H9 (cell line): ENCODE measurements at regions not wholly inside any gene's neighbourhood (a gene's known extent, or its start where the extent isn't known, plus 50 kb on each side); places are given as distances from the start of the nearest gene placed in this dataset.

Source experiments
- DNase-seq: peaks from one replicate; pipeline ENCODE4 v3.0.0-alpha.2; 2017
- H2AFZ ChIP-seq: one replicate; pipeline ENCODE4 v1.6.1; 2013; ENCODE audit warnings: mild to moderate bottlenecking, low read length, control low read depth, moderate library complexity
- H2AK5ac ChIP-seq: 2 replicates; pipeline ENCODE4 v1.6.1; 2013; ENCODE audit warnings: low read length, control low read depth, mixed read lengths; ENCODE audit not compliant: insufficient read length
- H2BK120ac ChIP-seq: one replicate; pipeline ENCODE4 v1.6.1; 2013; ENCODE audit warnings: low read depth, mild to moderate bottlenecking, low read length, control low read depth, inconsistent platforms; ENCODE audit not compliant: poor library complexity, severe bottlenecking
- H2BK12ac ChIP-seq: 2 replicates; pipeline ENCODE4 v1.6.1; 2013; ENCODE audit warnings: low read length, control low read depth, mixed read lengths, low read depth; ENCODE audit not compliant: insufficient read length
- H2BK15ac ChIP-seq: 2 replicates; pipeline ENCODE4 v1.6.1; 2013; ENCODE audit warnings: low read depth, low read length, control low read depth
- H2BK20ac ChIP-seq: one replicate; pipeline ENCODE4 v1.6.1; 2013; ENCODE audit warnings: low read depth, mild to moderate bottlenecking, low read length, control low read depth, inconsistent platforms; ENCODE audit not compliant: poor library complexity, severe bottlenecking
- H2BK5ac ChIP-seq: 2 replicates; pipeline ENCODE4 v1.6.1; 2013; ENCODE audit warnings: low read length, control low read depth, mixed read lengths; ENCODE audit not compliant: insufficient read length
- H3K14ac ChIP-seq: 2 replicates; pipeline ENCODE4 v1.6.1; 2013; ENCODE audit warnings: low read length, control low read depth; ENCODE audit not compliant: insufficient read depth
- H3K18ac ChIP-seq: 2 replicates; pipeline ENCODE4 v1.6.1; 2013; ENCODE audit warnings: low read depth, mild to moderate bottlenecking, mixed read lengths, low read length, control low read depth; ENCODE audit not compliant: insufficient read length
- H3K23ac ChIP-seq: 2 replicates; pipeline ENCODE4 v1.6.1; 2013; ENCODE audit warnings: low read length, control low read depth, mixed read lengths, low read depth; ENCODE audit not compliant: insufficient read length
- H3K23me2 ChIP-seq: 2 replicates; pipeline ENCODE4 v1.6.1; 2013; ENCODE audit warnings: low read depth, mild to moderate bottlenecking, mixed read lengths, low read length, control low read depth; ENCODE audit not compliant: insufficient read length, poor library complexity, severe bottlenecking
- H3K27ac ChIP-seq: 2 replicates; pipeline ENCODE4 v1.5.1; 2013; ENCODE audit warnings: low read length, control low read depth, mixed read lengths, low read depth; ENCODE audit not compliant: insufficient read length
- H3K27me3 ChIP-seq: 2 replicates; pipeline ENCODE4 v1.6.1; 2013; ENCODE audit warnings: low read length, control low read depth, inconsistent platforms; ENCODE audit not compliant: insufficient read depth
- H3K4ac ChIP-seq: 2 replicates; pipeline ENCODE4 v1.6.1; 2013; ENCODE audit warnings: low read depth, mild to moderate bottlenecking, control low read depth, inconsistent platforms, low read length, moderate library complexity
- H3K4me1 ChIP-seq: 2 replicates; pipeline ENCODE4 v1.6.1; 2013; ENCODE audit warnings: low read length, control low read depth, inconsistent platforms; ENCODE audit not compliant: insufficient read depth
- H3K4me2 ChIP-seq: 2 replicates; pipeline ENCODE4 v1.6.1; 2013; ENCODE audit warnings: low read length, control low read depth, mixed read lengths; ENCODE audit not compliant: insufficient read length, insufficient read depth
- H3K56ac ChIP-seq: 2 replicates; pipeline ENCODE4 v1.6.1; 2013; ENCODE audit warnings: low read depth, mild to moderate bottlenecking, mixed read lengths, low read length, control low read depth; ENCODE audit not compliant: insufficient read length
- H3K79me1 ChIP-seq: 2 replicates; pipeline ENCODE4 v1.6.1; 2013; ENCODE audit warnings: low read depth, mild to moderate bottlenecking, moderate library complexity, low read length, control low read depth, inconsistent platforms; ENCODE audit not compliant: insufficient read depth, poor library complexity, severe bottlenecking
- H3K79me2 ChIP-seq: 2 replicates; pipeline ENCODE4 v1.6.1; 2013; ENCODE audit warnings: low read length, control low read depth, inconsistent platforms; ENCODE audit not compliant: insufficient read depth
- H3K9ac ChIP-seq: 2 replicates; pipeline ENCODE4 v1.6.1; 2013; ENCODE audit warnings: low read length, control low read depth, mixed read lengths; ENCODE audit not compliant: insufficient read length; ENCODE audit errors: extremely low read depth
- H3K9me3 ChIP-seq: one replicate; pipeline ENCODE4 v1.6.1; 2013; ENCODE audit warnings: low read depth, low read length, inconsistent platforms; ENCODE audit not compliant: control insufficient read depth
- H3T11ph ChIP-seq: one replicate; pipeline ENCODE4 v1.6.1; 2013; ENCODE audit warnings: mild to moderate bottlenecking, low read length, control low read depth, inconsistent platforms
- H4K20me1 ChIP-seq: one replicate; pipeline ENCODE4 v1.6.1; 2013; ENCODE audit not compliant: control insufficient read depth, insufficient read length, insufficient read depth
- H4K5ac ChIP-seq: 2 replicates; pipeline ENCODE4 v1.6.1; 2013; ENCODE audit warnings: low read depth, mild to moderate bottlenecking, mixed read lengths, low read length, control low read depth; ENCODE audit not compliant: insufficient read length
- H4K8ac ChIP-seq: replicated peaks from 2 replicates; pipeline ENCODE4 v1.6.1; 2013; ENCODE audit warnings: low read length, control low read depth, mixed read lengths, low read depth; ENCODE audit not compliant: insufficient read length
- H4K91ac ChIP-seq: 2 replicates; pipeline ENCODE4 v1.6.1; 2013; ENCODE audit warnings: low read depth, mild to moderate bottlenecking, moderate library complexity, mixed read lengths, low read length, control low read depth; ENCODE audit not compliant: insufficient read length
- H3K27ac Mint-ChIP-seq, 3 experiments: 2 replicates in 2 of 3; 3 replicates in 1 of 3; pipeline ENCODE4 v1.8.0; 2020 to 2021; ENCODE audit warnings: mixed read lengths in 3 of 3, mild to moderate bottlenecking in 1 of 3, moderate library complexity in 1 of 3
- H3K27me3 Mint-ChIP-seq: 2 replicates; pipeline ENCODE4 v1.8.0; 2021; ENCODE audit warnings: low read depth, mild to moderate bottlenecking, moderate library complexity, mixed read lengths
- H3K36me3 Mint-ChIP-seq, 3 experiments: 2 replicates in 2 of 3; 3 replicates in 1 of 3; pipeline ENCODE4 v1.8.0; 2020 to 2021; ENCODE audit warnings: low read depth in 3 of 3, mixed read lengths in 3 of 3; ENCODE audit not compliant: insufficient read depth in 1 of 3
- H3K4me1 Mint-ChIP-seq, 2 experiments: 2 replicates each; pipeline ENCODE4 v1.8.0; 2020; ENCODE audit warnings: mixed read lengths in 2 of 2
- H3K4me3 Mint-ChIP-seq, 2 experiments: 2 replicates in 1 of 2; 3 replicates in 1 of 2; pipeline ENCODE4 v1.8.0; 2020 to 2021; ENCODE audit warnings: mild to moderate bottlenecking in 2 of 2, mixed read lengths in 2 of 2, moderate library complexity in 1 of 2
- H3K9me3 Mint-ChIP-seq, 2 experiments: 2 replicates in 1 of 2; 3 replicates in 1 of 2; pipeline ENCODE4 v1.8.0; 2020; ENCODE audit warnings: mild to moderate bottlenecking in 2 of 2, mixed read lengths in 2 of 2, moderate library complexity in 1 of 2
- WGBS: extraction: QIAGEN DNeasy Blood & Tissue Kit; methylation state at CpG from one replicate; pipeline ENCODE4 v1.1.7; 2013; ENCODE audit warnings: missing lambda C conversion rate, low lambda C conversion rate, mixed read lengths; ENCODE audit not compliant: insufficient read length; ENCODE audit errors: extremely low coverage; 5-methylcytosine and 5-hydroxymethylcytosine counted together
- TF ChIP-seq, protein P1 (sequence below): fragments of 200-600 bp; sonication (generic); conservative IDR thresholded peaks from 3 replicates; pipeline ENCODE4 v1.8.0; 2021; ENCODE audit warnings: antibody characterized with exemption, mild to moderate bottlenecking

- no peaks in the 10 kb centered on the region; a peak in 2 of 5 replicates for H3K9me3 Mint-ChIP-seq
These were observed 828.4 kb upstream of the SLC10A2 start for GRCh38 chr13:103894626-103895025.

More at GRCh38 chr13:103894626-103895025, 828.4 kb upstream of the SLC10A2 start:
- no peak overlapping the region for H3K56ac ChIP-seq
- no peaks in the 10 kb centered on the region for H3K4me1 ChIP-seq
- H4K91ac ChIP-seq = no peak overlapping the region
- H3K4me1 Mint-ChIP-seq = no peaks in the 10 kb centered on the region
- TF ChIP-seq, protein P1, sequence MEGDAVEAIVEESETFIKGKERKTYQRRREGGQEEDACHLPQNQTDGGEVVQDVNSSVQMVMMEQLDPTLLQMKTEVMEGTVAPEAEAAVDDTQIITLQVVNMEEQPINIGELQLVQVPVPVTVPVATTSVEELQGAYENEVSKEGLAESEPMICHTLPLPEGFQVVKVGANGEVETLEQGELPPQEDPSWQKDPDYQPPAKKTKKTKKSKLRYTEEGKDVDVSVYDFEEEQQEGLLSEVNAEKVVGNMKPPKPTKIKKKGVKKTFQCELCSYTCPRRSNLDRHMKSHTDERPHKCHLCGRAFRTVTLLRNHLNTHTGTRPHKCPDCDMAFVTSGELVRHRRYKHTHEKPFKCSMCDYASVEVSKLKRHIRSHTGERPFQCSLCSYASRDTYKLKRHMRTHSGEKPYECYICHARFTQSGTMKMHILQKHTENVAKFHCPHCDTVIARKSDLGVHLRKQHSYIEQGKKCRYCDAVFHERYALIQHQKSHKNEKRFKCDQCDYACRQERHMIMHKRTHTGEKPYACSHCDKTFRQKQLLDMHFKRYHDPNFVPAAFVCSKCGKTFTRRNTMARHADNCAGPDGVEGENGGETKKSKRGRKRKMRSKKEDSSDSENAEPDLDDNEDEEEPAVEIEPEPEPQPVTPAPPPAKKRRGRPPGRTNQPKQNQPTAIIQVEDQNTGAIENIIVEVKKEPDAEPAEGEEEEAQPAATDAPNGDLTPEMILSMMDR = no peak
- H3K79me1 ChIP-seq = no peaks in the 10 kb centered on the region
- no peak overlapping the region for H3K23ac ChIP-seq
- no peak overlapping the region for H2AK5ac ChIP-seq
- no peaks in the 10 kb centered on the region for H3K27me3 ChIP-seq
- H4K5ac ChIP-seq = no peak overlapping the region
- H3K4me2 ChIP-seq = no peak overlapping the region
- no peaks in the 10 kb centered on the region for H3K27me3 Mint-ChIP-seq
- no peak overlapping the region for H3K18ac ChIP-seq
- H3K4me3 Mint-ChIP-seq = no peak overlapping the region
- no peak overlapping the region for H2BK12ac ChIP-seq
- H3K27ac ChIP-seq = no peak overlapping the region
- H2BK15ac ChIP-seq = no peak overlapping the region
- no peaks in the 10 kb centered on the region for H3K9me3 ChIP-seq
- H3K23me2 ChIP-seq = no peaks in the 10 kb centered on the region
- H3K36me3 Mint-ChIP-seq = no peaks in the 10 kb centered on the region
- no peak overlapping the region for H2BK5ac ChIP-seq
- no peak overlapping the region for H2AFZ ChIP-seq
- no peak overlapping the region for H3K9ac ChIP-seq
- H2BK120ac ChIP-seq = no peak overlapping the region
- no peak overlapping the region for H3T11ph ChIP-seq
- H3K4ac ChIP-seq = no peak overlapping the region
- WGBS = no CpG with 5 or more reads among the region's 5 CpGs
- no peaks in the 10 kb centered on the region for H4K20me1 ChIP-seq
- DNase-seq = no peak
- H4K8ac ChIP-seq = no peak overlapping the region
- no peak overlapping the region for H3K14ac ChIP-seq
- H3K27ac Mint-ChIP-seq = no peak overlapping the region
- no peak overlapping the region for H2BK20ac ChIP-seq
- no peaks in the 10 kb centered on the region for H3K79me2 ChIP-seq
